Large intestine (tissue), 3 donors: ENCODE measurements at regions not wholly inside any gene's neighbourhood (a gene's known extent, or its start where the extent isn't known, plus 50 kb on each side); places are given as distances from the start of the nearest gene placed in this dataset.
"Not testable (repeated sequence)": the region's sequence is repeated elsewhere in the genome, so short reads cannot be mapped to it uniquely, and the experiment has no call there.

Source experiments
- DNase-seq, 2 donors: peaks; one replicate each; pipeline versions ENCODE4 v3.0.0 to v3.0.0-alpha.2; 2013
- H3K27ac ChIP-seq: one replicate; pipeline ENCODE4 v1.5.1; 2013; ENCODE audit warnings: low read length
- H3K27me3 ChIP-seq: 2 replicates; pipeline ENCODE4 v1.6.1; 2013; ENCODE audit warnings: low read length; ENCODE audit not compliant: control insufficient read depth, insufficient read depth
- H3K36me3 ChIP-seq: 2 replicates; pipeline ENCODE4 v1.6.1; 2013; ENCODE audit warnings: low read length; ENCODE audit not compliant: control insufficient read depth, insufficient read depth
- H3K4me1 ChIP-seq: one replicate; pipeline ENCODE4 v1.6.1; 2013; ENCODE audit warnings: low read length; ENCODE audit not compliant: control insufficient read depth, insufficient read depth
- H3K4me3 ChIP-seq: one replicate; pipeline ENCODE4 v1.5.1; 2013; ENCODE audit warnings: low read length
- H3K9me3 ChIP-seq: one replicate; pipeline ENCODE4 v1.6.1; 2013; ENCODE audit warnings: mild to moderate bottlenecking, low read depth, low read length, moderate library complexity; ENCODE audit not compliant: control insufficient read depth
- WGBS: methylation state at CpG from one replicate; pipeline ENCODE4 v1.1.5; 2013; ENCODE audit warnings: low lambda C conversion rate; ENCODE audit not compliant: insufficient coverage; 5-methylcytosine and 5-hydroxymethylcytosine counted together

GRCh38 chr15:22228101-22228762, 147.9 kb downstream of the OR4M2 start:
- no CpG with 5 or more reads among the region's 9 CpGs for WGBS
- DNase-seq: no peak
- no peaks in the 10 kb centered on the region for H3K4me1 ChIP-seq
- no peak overlapping the region for H3K4me3 ChIP-seq
- no peak overlapping the region for H3K27ac ChIP-seq
- no peaks in the 10 kb centered on the region for H3K27me3 ChIP-seq
- H3K36me3 ChIP-seq: no peaks in the 10 kb centered on the region
- peaks cover 23% of the 10 kb centered on the region for H3K9me3 ChIP-seq

GRCh38 chr15:22229990-22230819, 149.9 kb downstream of the OR4M2 start:
- Histone ChIP-seq H3K9me3 (peaks cover 27% of the 10 kb centered on the region), H3K4me3 (no peak overlapping the region)
- WGBS: no CpG with 5 or more reads among the region's 12 CpGs

GRCh38 chr15:22231603-22232002, 151.3 kb downstream of the OR4M2 start:
- WGBS: no CpG with 5 or more reads among the region's 2 CpGs
- Histone ChIP-seq H3K9me3 (peaks cover 24% of the 10 kb centered on the region), H3K27ac (no peak overlapping the region), H3K4me1 (no peaks in the 10 kb centered on the region), H3K4me3 (no peak overlapping the region), H3K27me3 (no peaks in the 10 kb centered on the region), H3K36me3 (no peaks in the 10 kb centered on the region)
- no peak for DNase-seq

More at GRCh38 chr15:22229990-22230819, 149.9 kb downstream of the OR4M2 start:
- H3K27me3 ChIP-seq: no peaks in the 10 kb centered on the region
- no peak overlapping the region for H3K27ac ChIP-seq
- no peak for DNase-seq
- H3K36me3 ChIP-seq: no peaks in the 10 kb centered on the region
- H3K4me1 ChIP-seq: no peaks in the 10 kb centered on the region

- Histone ChIP-seq H3K4me3 (no peak overlapping the region), H3K36me3 (no peaks in the 10 kb centered on the region), H3K27me3 (no peaks in the 10 kb centered on the region), H3K27ac (no peak overlapping the region), H3K4me1 (no peaks in the 10 kb centered on the region), H3K9me3 (peaks cover 17% of the 10 kb centered on the region)
- no peak for DNase-seq
- 83% methylated on average over 1 of the region's 3 CpGs for WGBS
Observed at GRCh38 chr15:22232675-22233074, 152.3 kb downstream of the OR4M2 start.

GRCh38 chr15:22235261-22235930, 155.1 kb downstream of the OR4M2 start:
- DNase-seq, H3K27ac ChIP-seq, H3K27me3 ChIP-seq, H3K4me1 ChIP-seq, H3K36me3 ChIP-seq, H3K4me3 ChIP-seq: not testable (repeated sequence)
- peaks cover 33% of the 10 kb centered on the region for H3K9me3 ChIP-seq
- no CpG with 5 or more reads among the region's 7 CpGs for WGBS

GRCh38 chr15:22236469-22236868, 156.1 kb downstream of the OR4M2 start:
- 100% methylated on average over 1 of the region's 5 CpGs for whole genome bisulfite sequencing

GRCh38 chr15:22237891-22238275, 157.6 kb downstream of the OR4M2 start:
- Histone ChIP-seq H3K4me3 (no peak overlapping the region), H3K4me1 (no peaks in the 10 kb centered on the region), H3K9me3 (peaks cover 34% of the 10 kb centered on the region), H3K27ac (no peak overlapping the region), H3K36me3 (no peaks in the 10 kb centered on the region), H3K27me3 (no peaks in the 10 kb centered on the region)
- no peak for DNase-seq
- WGBS: no CpG with 5 or more reads among the region's 9 CpGs

More at GRCh38 chr15:22236469-22236868, 156.1 kb downstream of the OR4M2 start:
- H3K36me3 ChIP-seq: no peaks in the 10 kb centered on the region
- no peak overlapping the region for H3K4me3 ChIP-seq
- H3K27ac ChIP-seq: no peak overlapping the region
- H3K4me1 ChIP-seq: no peaks in the 10 kb centered on the region
- H3K9me3 ChIP-seq: peaks cover 39% of the 10 kb centered on the region
- no peaks in the 10 kb centered on the region for H3K27me3 ChIP-seq
- DNase-seq: no peak

- not testable (repeated sequence) for H3K4me1 ChIP-seq, H3K4me3 ChIP-seq, H3K27ac ChIP-seq, DNase-seq, H3K27me3 ChIP-seq, H3K36me3 ChIP-seq
- H3K9me3 ChIP-seq: peaks cover 32% of the 10 kb centered on the region
- 60% methylated on average over 1 of the region's 20 CpGs for WGBS
Observed at GRCh38 chr15:22238276-22238958, 158.1 kb downstream of the OR4M2 start.

GRCh38 chr15:22238959-22239805, 158.9 kb downstream of the OR4M2 start:
- not testable (repeated sequence) for H3K27ac ChIP-seq, H3K27me3 ChIP-seq, DNase-seq, H3K4me1 ChIP-seq, H3K36me3 ChIP-seq, H3K4me3 ChIP-seq
- WGBS: no CpG with 5 or more reads among the region's 22 CpGs
- H3K9me3 ChIP-seq: peaks cover 25% of the 10 kb centered on the region
